ENCODE measurements at regions not wholly inside any gene's neighbourhood (a gene's known extent, or its start where the extent isn't known, plus 50 kb on each side); places are given as distances from the start of the nearest gene placed in this dataset.

DNA sequence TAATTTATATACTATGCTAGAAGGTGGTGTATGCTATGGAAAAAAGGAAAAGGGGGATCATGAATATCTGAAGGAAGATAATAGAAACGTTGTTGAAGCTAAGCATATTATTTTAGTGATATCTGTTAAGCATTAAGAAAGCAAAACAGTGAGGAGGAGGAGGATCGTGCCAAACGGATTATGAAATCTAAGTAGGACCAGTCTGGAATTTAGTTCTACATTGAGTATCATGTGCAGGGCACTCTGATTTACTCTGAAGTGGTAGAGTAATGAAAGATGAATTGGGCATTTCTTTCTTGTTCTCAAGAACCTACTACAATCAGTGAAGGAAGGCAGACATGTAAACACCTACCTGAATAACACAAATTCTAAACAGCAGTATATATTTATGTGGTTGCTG, 195.3 kb downstream of the CYB561 start:
- Histone ChIP-seq H2BK15ac (ENCODE audit: low read depth, low read length) (no peak overlapping the region), H4K20me1 (ENCODE audit: control insufficient read depth, insufficient read depth, insufficient read length) (no peaks in the 10 kb centered on the region), H3K4me1 (ENCODE audit: insufficient read depth, low read length) (no peaks in the 10 kb centered on the region), H3K27me3 (ENCODE audit: insufficient read depth, low read length) (no peaks in the 10 kb centered on the region), H3K9me3 (ENCODE audit: control insufficient read depth, low read depth, low read length) (no peaks in the 10 kb centered on the region), H3T11ph (ENCODE audit: low read length) (no peak overlapping the region), H3K9ac (ENCODE audit: extremely low read depth, insufficient read length, low read length) (no peak overlapping the region), H3K18ac (ENCODE audit: insufficient read length, low read depth, low read length) (no peak overlapping the region), H4K8ac (replicated peaks; ENCODE audit: insufficient read length, low read depth, low read length) (no peak overlapping the region), H3K56ac (ENCODE audit: insufficient read length, low read depth, low read length) (no peak overlapping the region), H3K14ac (ENCODE audit: insufficient read depth, low read length) (no peak overlapping the region), H3K23me2 (ENCODE audit: insufficient read length, low read depth, low read length, poor library complexity, severe bottlenecking) (no peaks in the 10 kb centered on the region), H4K5ac (ENCODE audit: insufficient read length, low read depth, low read length) (no peak overlapping the region), H2BK20ac (ENCODE audit: low read depth, low read length, poor library complexity, severe bottlenecking) (no peak overlapping the region), H3K4ac (ENCODE audit: low read depth, low read length) (no peak overlapping the region), H2AFZ (ENCODE audit: low read length) (no peak overlapping the region), H2BK120ac (ENCODE audit: low read depth, low read length, poor library complexity, severe bottlenecking) (no peak overlapping the region), H4K91ac (ENCODE audit: insufficient read length, low read depth, low read length) (no peak overlapping the region), H3K4me2 (ENCODE audit: insufficient read depth, insufficient read length, low read length) (no peak overlapping the region), H3K79me2 (ENCODE audit: insufficient read depth, low read length) (no peaks in the 10 kb centered on the region), H2BK12ac (ENCODE audit: insufficient read length, low read depth, low read length) (no peak overlapping the region), H3K23ac (ENCODE audit: insufficient read length, low read depth, low read length) (no peak overlapping the region), H2BK5ac (ENCODE audit: insufficient read length, low read length) (no peak overlapping the region), H2AK5ac (ENCODE audit: insufficient read length, low read length) (no peak overlapping the region), H3K79me1 (ENCODE audit: insufficient read depth, low read depth, low read length, poor library complexity, severe bottlenecking) (no peaks in the 10 kb centered on the region), H3K27ac (ENCODE audit: insufficient read length, low read depth, low read length) (no peak overlapping the region)
- H3K4me3 Mint-ChIP-seq, result no peak overlapping the region
- no peaks in the 10 kb centered on the region for H3K27me3 Mint-ChIP-seq (ENCODE audit: low read depth)
- DNase-seq, result no peak
- no peak overlapping the region for H3K27ac Mint-ChIP-seq
- H3K9me3 Mint-ChIP-seq, result no peaks in the 10 kb centered on the region
- TF ChIP-seq, protein P1, sequence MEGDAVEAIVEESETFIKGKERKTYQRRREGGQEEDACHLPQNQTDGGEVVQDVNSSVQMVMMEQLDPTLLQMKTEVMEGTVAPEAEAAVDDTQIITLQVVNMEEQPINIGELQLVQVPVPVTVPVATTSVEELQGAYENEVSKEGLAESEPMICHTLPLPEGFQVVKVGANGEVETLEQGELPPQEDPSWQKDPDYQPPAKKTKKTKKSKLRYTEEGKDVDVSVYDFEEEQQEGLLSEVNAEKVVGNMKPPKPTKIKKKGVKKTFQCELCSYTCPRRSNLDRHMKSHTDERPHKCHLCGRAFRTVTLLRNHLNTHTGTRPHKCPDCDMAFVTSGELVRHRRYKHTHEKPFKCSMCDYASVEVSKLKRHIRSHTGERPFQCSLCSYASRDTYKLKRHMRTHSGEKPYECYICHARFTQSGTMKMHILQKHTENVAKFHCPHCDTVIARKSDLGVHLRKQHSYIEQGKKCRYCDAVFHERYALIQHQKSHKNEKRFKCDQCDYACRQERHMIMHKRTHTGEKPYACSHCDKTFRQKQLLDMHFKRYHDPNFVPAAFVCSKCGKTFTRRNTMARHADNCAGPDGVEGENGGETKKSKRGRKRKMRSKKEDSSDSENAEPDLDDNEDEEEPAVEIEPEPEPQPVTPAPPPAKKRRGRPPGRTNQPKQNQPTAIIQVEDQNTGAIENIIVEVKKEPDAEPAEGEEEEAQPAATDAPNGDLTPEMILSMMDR (conservative IDR thresholded peaks at IDR 0.05), result no peak
- peaks cover 0 to 4% of the 10 kb centered on the region in 2 experiments; a peak in 3 of 4 replicates for H3K4me1 Mint-ChIP-seq
- WGBS (ENCODE audit: extremely low coverage, insufficient read length, low lambda C conversion rate), result no CpG with 5 or more reads among the region's 3 CpGs
- no peaks in the 10 kb centered on the region for H3K36me3 Mint-ChIP-seq (ENCODE audit: insufficient read depth in 1 of 3, low read depth in 3 of 3)
